ENCODE measurements at regions not wholly inside any gene's neighbourhood (a gene's known extent, or its start where the extent isn't known, plus 50 kb on each side); places are given as distances from the start of the nearest gene placed in this dataset.
"Not testable (repeated sequence)": the region's sequence is repeated elsewhere in the genome, so short reads cannot be mapped to it uniquely, and the experiment has no call there.

GRCh38 chr1:2950926-2951305 lies 70.4 kb upstream of the ACTRT2 start:
- DNase-seq (ENCODE audit: low read depth), result no peak

- no peak for DNase-seq (ENCODE audit: low read depth)
Measured at GRCh38 chr1:2951856-2952255, 69.4 kb upstream of the ACTRT2 start.

GRCh38 chr1:2952371-2952770 lies 68.9 kb upstream of the ACTRT2 start:
- no peak for DNase-seq (ENCODE audit: low read depth)

GRCh38 chr1:2952992-2953391 lies 68.3 kb upstream of the ACTRT2 start:
- no peak for DNase-seq (ENCODE audit: low read depth)

- no peak for DNase-seq (ENCODE audit: low read depth)
Measured at GRCh38 chr1:2953688-2954285, 67.5 kb upstream of the ACTRT2 start.

GRCh38 chr1:2955652-2956051 lies 65.6 kb upstream of the ACTRT2 start:
- DNase-seq (ENCODE audit: low read depth), result no peak

- DNase-seq (ENCODE audit: low read depth), result no peak
Measured at GRCh38 chr1:2956576-2956975, 64.7 kb upstream of the ACTRT2 start.

GRCh38 chr1:2957329-2957728 lies 63.9 kb upstream of the ACTRT2 start:
- no peak for DNase-seq (ENCODE audit: low read depth)

- not testable (repeated sequence) for DNase-seq (ENCODE audit: low read depth)
Measured at GRCh38 chr1:2959881-2960280, 61.4 kb upstream of the ACTRT2 start.

- no peak for DNase-seq (ENCODE audit: low read depth)
Measured at GRCh38 chr1:2961081-2961480, 60.2 kb upstream of the ACTRT2 start.

GRCh38 chr1:2961661-2962060 lies 59.6 kb upstream of the ACTRT2 start:
- DNase-seq (ENCODE audit: low read depth), result no peak

- no peak for DNase-seq (ENCODE audit: low read depth)
Measured at GRCh38 chr1:2962061-2962460, 59.2 kb upstream of the ACTRT2 start.

- DNase-seq (ENCODE audit: low read depth), result no peak
Measured at GRCh38 chr1:2962541-2962940, 58.7 kb upstream of the ACTRT2 start.

GRCh38 chr1:2962946-2963345 lies 58.3 kb upstream of the ACTRT2 start:
- no peak for DNase-seq (ENCODE audit: low read depth)

- DNase-seq (ENCODE audit: low read depth), result no peak
Measured at GRCh38 chr1:2965676-2966075, 55.6 kb upstream of the ACTRT2 start.

- DNase-seq (ENCODE audit: low read depth), result no peak
Measured at GRCh38 chr1:2966449-2967328, 54.6 kb upstream of the ACTRT2 start.

- DNase-seq (ENCODE audit: low read depth), result no peak
Measured at GRCh38 chr1:2967329-2967725, 53.9 kb upstream of the ACTRT2 start.

GRCh38 chr1:2967881-2968280 lies 53.4 kb upstream of the ACTRT2 start:
- DNase-seq (ENCODE audit: low read depth), result no peak

GRCh38 chr1:2968471-2968881 lies 52.8 kb upstream of the ACTRT2 start:
- no peak for DNase-seq (ENCODE audit: low read depth)

GRCh38 chr1:2969011-2969844 lies 52.0 kb upstream of the ACTRT2 start:
- no peak for DNase-seq (ENCODE audit: low read depth)

GRCh38 chr1:2969845-2970291 lies 51.4 kb upstream of the ACTRT2 start:
- no peak for DNase-seq (ENCODE audit: low read depth)

GRCh38 chr1:2970311-2971071 lies 50.8 kb upstream of the ACTRT2 start:
- no peak for DNase-seq (ENCODE audit: low read depth)

Data from activated gamma-delta T cell treated with anti-CD3 and anti-CD28 coated beads, Interleukin-2, amount 50 U/mL, for 16 hours (primary cell).